Epidermal melanocyte (primary cell): ENCODE measurements at regions not wholly inside any gene's neighbourhood (a gene's known extent, or its start where the extent isn't known, plus 50 kb on each side); places are given as distances from the start of the nearest gene placed in this dataset.

Experiments
- DNase-seq: peaks from one replicate; pipeline ENCODE4 v3.0.0; 2011; ENCODE audit warnings: low spot score; ENCODE audit not compliant: insufficient read length

DNA sequence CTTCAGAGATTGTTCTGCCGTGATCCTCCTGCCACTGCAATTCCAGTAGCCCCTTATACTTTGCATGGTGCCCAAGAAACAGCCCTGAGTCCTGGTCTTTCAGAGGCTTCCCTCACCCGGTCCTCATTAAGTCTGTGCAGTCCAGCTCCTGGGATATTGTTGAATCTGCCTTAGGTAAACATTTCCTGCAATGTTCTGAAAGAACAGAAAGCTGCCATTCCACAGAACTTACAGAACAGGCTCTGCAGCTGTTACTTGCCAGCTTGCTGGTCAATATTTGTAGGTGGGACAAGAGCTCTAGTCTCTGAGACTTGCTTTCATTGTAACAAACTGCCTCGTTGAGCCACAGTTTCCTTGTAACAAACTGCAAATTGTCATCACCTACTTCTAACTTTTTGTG is 115.0 kb upstream of the KIF5B start:
- DNase-seq, result no peak

DNA sequence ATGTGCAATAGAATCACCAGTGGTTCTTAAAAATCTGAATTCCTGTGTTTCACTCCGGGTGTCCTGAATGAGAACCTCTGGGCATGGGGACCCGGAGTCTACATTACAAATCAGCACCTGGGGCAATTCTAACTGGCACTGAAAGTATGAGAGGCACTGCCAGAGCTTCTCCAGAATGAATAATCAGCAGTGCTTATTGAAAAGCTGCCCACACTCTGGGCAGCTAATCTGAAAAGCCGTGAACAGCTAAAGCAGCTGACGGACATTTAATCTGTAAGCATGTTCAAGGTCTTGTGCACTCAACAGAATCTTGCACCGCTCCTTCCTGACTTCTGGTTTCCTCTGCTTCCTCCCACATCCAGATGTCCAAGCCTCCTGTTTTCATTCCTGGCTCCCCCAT is 113.3 kb upstream of the KIF5B start:
- no peak for DNase-seq

DNA sequence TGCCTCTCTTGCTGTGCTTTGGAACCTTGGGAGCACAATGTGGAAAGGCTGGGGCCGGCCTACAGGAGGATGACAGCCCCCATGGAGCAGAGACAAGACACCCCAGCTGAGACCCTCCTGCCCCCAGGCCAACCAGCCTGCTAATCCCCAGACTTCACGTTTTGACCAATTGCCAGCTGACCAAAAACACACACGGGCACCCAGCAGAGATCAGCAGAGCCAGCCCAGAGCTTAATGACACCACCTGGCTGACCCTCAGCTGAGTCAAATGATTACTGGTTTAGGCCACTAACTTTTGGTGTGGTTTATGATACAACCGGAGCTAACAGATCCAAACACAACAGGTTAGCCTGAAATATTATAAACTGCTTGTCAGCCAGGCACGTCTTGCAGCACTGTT is 111.2 kb upstream of the KIF5B start:
- no peak for DNase-seq

DNA sequence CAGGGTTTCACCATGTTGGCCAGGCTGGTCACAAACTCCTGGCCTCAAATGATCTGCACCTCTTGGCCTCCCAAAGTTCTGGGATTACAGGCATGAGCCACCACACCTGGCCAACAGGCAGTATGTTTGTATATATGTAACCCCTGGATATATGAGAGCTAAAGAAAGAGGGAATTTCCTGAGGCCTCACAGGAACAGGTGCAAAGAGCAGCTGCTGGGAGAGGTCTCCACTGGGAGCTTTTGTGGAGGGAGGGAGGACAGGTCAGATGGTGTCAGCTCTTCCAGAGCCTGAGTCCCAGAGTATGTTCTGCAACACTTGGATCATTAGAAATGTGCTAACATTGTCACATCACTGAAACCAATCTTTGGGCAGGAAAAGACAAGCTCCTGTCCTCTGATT is 110.1 kb upstream of the KIF5B start:
- DNase-seq, result no peak

DNA sequence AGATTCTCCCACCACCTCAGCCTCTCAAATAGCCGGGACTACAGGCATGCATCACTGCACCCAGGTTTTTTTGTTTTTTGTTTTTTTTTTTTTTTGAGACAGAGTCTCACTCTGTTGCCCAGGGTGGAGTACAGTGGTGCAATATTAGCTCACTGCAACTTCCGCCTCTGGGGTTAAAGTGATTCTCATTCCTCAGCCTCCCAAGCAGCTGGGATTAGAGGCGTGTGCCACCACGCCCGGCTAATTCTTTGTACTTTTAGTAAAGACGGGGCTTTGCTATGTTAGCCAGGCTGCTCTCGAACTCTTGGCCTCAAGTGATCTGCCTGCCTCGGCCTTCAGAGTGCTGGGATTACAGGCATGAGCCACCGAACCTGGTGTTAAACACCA is 107.5 kb upstream of the KIF5B start:
- no peak for DNase-seq

DNA sequence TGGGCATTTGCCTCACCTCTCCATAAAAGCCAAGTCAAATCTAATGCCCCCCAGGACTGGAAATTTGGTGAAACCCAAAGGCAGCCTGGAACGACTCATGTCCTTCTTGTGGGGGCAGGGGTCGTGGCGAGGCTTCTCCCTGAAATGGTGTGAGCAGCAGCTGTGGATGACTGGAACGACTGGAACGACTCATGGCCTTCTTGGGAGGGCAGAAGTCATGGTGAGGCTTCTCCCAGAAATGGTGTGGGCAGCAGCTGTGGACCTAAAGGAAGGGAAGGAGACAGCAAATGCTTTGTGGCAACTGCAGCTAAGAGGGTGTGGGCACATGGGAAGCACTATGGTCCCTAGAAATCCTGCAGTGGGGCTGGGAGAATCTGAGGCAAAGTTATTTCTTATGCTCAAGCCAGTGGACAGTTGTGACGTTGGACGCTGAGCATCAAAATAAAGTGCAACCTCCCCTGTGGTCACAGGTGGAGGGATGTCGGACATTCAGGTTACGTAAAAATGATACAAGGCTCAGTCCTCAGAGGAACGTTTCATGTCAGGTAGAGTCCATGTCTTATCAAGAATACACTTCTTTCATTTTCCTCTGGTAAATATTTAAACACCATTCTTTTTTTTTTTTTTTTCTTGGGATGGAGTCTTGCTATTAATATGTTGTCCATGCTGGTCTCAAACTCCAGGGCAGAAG is 107.0 kb upstream of the KIF5B start:
- no peak for DNase-seq

DNA sequence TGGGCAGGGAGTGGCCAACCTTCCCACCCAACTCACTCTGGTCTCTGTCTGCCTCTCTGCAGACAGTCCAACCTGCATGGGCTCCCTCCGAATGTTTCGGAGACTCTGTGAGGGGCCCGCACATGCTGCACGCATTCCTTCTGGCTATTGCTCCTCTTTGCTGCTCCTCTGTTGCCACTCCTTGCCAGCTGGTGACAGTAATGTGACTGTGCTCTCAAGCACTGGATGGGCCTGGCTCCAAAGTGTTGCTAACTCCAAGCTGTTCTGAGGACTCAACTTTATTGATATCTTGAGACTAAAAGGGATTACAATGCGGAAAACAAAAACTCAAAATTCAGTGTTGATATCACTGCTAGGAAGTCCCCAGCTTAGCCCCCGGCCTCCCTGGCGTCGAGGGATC is 105.4 kb upstream of the KIF5B start:
- no peak for DNase-seq

DNA sequence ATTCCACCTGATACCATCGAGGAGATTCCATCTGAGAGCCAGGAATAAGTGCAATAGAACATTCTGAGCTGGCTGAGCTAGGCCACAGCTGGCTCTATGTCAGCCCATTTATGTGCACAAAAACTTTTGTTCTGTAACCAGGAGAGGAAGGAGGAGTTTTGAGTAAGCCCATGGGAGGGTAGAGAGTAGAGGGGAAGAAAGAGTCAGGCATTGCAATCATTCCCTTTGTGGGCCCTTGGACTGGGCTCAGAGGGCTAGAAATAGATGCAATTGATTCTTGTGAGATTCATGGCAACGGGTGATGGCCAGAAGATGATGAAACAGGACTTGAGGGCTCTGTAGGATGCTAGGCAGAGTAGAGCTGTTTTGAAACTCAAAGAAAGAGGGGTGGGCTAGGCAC is 104.6 kb upstream of the KIF5B start:
- no peak for DNase-seq

DNA sequence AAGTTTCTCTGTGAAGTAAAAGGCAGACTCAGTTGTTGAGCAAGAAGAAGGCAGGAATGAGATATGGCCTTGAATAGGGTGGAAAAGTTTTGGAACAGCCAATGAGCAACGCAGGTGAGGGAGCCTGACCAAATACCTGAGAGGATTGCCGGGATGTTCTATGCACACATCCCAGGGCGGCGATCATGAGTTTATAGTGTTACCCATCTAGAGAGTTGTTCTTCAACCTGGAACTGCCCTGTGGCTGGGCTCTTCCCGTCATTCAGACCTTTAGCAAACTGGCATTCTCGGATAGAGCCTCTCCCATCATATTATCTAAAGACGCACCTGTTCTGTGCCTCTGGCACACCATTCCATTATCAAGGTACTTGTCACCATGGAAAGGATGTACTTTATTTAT is 103.0 kb upstream of the KIF5B start:
- DNase-seq, result no peak

DNA sequence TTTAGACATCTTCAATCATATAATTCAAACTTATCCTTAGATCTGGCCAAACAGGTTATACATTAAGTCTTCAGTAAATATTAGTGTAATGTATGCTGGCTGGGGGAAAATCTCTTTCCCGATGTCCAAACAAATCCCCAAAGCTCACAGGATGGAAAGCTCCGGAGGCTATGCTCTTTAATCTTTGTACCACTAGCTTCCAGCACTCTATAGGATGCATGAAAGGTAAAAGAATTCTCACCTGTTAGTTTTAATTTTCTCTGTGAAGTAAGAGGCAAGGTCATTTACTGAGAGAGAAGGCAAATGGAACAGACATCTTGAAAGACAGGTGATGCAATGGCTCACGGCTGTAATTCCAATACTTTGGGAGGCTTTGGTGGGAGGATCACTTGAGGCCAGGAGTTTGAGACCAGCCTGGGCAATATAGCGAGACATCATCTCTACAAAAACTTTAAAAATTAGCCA is 99.8 kb upstream of the KIF5B start:
- no peak for DNase-seq

DNA sequence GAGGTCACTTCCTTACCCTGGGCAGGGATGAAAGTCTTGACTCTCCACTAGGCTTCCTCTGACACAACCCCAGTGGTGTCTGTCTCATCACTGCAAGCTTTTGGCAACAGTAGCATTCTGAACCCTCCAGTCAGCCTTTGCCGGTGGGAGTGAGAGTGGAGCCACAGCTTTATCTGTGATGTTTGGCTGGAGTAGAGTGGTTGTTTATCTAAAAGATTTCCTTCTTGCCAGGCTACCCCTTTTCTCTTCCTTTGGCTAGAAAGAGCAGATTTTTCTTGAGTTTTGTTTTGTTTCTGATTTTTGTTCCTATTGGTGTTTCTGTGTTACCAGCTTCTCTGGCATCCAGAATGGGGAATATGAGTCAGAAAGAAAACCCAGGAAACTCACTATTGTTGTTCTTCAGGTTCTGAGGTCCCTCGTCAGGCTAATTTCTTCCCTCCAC is 98.9 kb upstream of the KIF5B start:
- DNase-seq, result no peak

DNA sequence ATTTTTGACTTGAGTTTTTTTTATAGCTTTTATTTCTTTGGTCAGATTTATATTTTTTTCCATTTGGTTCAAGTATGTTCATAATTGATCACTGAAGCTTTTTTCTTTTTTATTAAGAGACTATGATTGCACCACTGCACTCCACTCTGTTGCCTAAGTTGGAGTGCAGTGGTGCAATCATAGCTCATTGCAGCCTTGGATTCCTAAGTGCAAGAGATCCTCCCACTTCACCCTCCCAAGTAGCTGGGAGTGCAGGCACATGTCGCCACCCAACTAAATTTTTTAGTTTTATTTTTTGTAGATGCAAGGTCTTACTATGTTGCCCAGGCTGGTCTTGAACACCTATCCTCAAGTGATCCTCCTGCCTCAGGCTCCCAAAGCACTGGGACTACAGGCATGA is 97.7 kb upstream of the KIF5B start:
- DNase-seq, result no peak

DNA sequence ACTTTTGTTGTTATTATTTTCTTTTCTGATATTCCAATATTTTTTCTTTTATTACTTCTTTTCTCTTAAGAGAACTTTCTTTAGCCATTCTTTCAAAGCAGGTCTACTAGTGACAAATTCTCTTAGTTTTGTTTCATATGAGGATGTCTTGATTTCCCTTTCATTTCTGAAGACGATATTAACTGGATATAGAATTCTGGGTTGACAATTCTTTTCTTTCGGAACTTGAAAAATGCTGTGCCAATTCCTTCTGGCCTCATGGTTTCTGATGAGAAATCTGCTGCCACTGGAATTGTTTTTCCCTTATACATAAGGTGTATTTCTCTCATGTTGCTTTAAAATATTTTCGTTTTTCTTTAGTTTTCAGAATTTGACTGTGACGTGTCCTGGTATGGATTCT is 97.0 kb upstream of the KIF5B start:
- no peak for DNase-seq

DNA sequence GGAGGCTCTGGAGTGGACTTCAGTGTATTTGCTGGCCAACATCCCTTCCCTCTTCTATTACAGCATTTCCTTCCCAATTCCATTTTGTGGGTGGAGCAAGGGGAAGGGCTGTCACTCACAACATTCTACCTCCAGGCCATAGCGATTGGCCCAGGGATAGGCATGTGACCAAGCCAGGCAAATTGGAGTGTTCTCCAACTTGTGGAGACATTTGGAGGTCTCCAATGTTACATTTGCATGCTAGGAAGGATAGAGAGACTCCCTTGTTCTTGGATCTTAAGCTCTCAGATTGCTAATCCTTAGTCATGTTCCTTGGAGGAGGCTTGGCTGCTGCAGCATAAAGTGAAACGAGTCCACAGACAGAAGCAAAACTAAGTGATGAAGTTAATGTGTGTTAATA is 95.6 kb upstream of the KIF5B start:
- DNase-seq, result no peak

DNA sequence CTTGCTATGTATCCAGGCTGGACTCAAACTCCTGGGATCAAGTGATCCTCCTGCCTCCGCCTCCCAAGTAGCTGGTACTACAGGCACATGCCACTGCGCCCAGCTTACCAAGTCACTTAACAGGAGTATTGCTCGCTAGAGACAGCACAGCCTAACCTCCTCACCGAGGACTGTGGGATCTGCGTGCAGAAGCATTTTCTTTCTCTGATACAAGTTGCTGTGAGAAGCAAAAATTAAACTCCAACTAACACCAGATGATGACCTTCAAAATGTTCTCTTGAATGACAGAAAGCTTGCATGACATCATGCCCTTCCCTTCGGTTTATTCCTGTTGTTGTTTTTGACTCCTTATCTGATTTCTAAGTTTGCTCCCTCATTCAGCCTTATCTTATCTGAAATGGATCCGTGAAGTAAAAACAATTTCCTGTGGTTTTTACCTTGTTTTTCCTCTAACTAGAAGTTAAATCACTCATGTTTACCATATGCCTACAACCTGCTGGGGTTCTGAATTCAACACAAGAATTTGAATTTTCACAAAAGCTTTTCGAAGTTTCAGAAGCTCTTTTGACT is 94.4 kb upstream of the KIF5B start:
- no peak for DNase-seq

DNA sequence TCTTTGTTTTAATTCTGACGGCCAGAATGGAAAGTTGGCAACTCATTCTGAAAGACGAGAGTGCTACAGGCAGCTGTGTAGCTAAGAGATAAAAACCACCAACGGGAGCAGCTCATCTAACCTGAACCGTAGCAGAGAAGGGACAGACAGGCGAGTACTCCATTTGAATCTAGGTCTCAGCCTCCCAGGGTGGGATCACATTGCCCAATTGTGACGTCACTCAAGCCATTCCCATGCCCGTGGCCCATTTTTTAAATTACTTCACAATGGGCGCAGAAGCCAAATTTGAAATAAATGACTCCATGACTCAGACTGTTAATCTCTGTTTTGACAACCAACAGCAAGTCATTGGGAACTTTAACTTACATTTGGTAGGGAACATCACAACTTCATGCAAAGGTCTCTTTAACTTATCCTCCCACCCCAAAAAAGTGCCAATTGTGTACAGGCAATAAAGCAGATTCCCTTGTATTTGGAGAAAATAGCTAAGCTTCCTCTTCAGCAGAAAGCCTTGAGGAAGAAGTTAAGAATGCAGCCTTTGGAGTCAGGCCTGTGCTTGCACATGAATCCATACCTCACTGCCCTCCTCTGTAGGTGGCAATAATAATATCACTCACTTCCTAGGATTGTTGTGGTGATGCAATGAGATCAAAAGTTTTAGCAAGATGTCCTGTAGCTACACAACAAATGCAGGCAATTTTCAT is 93.2 kb upstream of the KIF5B start:
- DNase-seq, result no peak

DNA sequence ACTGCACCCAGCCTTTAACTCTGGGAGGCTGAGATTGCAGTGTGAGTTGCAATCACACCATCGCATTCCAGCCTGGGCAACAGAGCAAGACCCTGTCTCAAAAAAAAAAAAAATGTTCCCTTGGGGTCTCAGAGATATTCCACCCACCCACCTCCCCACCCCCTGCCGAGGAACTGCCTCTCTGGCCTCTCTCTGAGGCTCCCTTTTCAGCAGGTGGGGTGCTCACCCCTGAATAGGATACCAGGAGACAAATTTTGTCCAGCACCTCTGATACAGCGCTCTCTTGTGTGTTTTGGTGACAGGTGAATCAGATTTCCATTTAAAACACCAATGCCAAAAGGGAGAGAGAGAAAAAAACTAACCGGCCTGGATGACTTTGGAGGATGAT is 92.6 kb upstream of the KIF5B start:
- DNase-seq, result no peak

DNA sequence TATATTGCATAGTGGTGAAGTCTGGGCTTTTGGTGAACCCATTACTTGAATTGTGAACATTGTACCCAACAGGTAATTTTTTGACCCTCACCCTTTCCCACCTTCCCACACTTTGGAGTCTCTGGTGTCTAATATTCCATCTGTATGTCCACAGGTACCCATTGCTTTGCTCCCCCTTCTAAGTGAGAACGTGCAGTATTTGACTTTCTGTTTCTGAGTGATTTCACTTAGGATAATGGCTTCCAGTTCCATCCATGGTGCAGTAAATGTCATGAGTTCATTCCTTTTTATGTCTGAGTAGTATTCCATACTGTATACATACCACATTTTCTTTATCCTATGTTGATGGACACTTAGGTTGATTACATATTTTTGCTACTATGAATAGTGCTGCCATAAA is 91.5 kb upstream of the KIF5B start:
- no peak for DNase-seq

DNA sequence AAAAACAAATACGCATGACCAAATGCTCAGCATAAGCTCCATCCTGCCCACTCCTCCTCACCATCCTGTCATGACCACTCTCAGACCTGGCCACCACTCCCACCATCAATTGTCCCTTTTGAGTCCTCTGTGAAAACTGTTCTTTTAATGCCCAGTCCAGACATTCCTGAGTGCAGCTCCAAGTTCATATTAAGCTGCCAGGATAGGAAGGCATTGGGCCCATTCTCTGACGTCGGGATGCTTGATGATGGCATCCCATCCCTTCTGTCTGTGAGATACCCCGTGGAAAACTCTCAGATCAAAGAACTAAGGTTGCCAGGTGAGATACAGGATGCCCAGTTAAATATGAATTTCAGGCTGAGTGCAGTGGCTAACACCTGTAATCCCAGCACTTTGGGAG is 89.9 kb upstream of the KIF5B start:
- DNase-seq, result no peak

DNA sequence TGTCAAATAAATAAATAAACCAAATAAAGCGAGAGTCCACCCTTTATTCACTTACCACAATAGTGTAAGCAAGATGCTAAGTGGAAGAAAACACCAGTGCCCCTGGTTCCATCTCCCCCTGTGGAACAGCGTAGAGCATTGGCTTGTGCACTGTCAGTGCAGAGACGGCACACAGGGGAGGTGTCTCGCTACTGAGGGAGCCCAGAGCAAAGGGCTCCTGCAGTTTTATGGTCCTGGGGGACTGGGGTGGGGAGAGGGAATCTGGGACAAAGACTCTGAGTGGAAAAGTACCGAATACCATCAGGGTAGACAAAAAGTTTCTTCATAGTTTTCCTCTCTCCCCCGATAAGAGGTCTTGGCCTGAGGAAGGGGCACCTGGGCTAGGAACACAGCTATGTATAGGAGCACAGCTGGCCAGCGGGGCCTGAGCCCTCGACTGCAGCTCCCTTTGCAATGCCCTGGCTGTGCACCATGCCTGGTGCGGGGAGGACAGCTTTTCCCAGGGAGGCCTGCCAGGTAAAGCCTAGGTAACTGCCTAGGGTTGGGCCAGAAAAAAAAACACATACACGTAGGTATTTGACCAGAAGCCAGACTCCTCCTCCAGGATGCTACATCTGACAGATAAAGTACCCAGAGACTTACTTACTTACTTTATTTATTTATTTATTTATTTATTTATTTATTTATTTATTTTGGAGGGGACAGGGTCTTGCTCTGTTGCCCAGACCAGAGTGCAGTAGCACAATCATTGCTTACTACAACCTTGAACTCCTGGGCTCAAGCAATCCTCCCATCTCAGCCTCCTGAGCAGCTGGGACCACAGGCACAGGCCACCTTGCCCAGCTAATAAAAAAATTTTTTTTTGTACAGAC is 88.8 kb upstream of the KIF5B start:
- DNase-seq, result no peak

DNA sequence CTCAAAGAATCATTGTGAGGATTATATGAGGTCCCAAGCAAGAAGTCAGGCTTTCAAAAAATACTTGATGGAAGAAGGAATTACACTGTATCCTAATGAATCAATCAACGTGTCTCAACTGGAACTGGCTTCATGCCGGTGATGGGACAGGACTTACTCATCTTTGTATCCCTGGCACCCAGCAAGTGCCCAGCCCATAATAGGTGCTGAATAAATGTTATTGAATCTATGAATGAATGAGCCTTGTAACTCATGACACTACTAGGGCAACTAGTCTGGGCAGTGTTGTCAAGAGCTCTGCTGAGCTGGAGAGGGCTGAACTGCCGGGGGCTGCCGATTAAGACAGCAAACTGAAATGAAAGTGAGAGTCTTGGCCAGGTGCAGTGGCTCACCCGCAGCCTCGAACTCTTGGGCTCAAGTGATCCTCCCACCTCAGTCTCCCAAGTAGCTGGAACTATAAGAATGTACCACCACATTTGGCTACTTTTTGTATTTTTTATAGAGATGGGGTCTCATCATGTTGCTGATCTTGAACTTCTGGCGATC is 87.2 kb upstream of the KIF5B start:
- DNase-seq, result no peak

DNA sequence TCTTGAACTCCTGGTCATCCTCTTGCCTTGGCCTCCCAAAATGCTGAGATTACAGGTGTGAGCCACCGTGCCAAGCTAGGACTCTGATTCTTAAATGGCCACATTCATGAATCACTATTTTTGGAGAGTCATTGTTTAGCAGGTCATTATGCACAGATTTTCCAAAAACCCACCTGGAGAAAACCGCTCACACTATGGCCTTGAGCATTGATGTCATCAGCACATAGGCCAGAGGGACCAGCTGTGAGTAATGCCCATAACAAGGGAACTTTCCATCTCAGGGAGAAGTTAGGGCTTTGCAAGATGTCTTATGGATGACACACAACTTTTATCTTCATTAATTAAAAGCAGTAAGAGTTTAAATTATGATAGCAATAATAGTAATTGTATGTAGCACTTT is 86.4 kb upstream of the KIF5B start:
- DNase-seq, result no peak
